Choroid plexus epithelial cell (primary cell): ENCODE measurements at regions not wholly inside any gene's neighbourhood (a gene's known extent, or its start where the extent isn't known, plus 50 kb on each side); places are given as distances from the start of the nearest gene placed in this dataset.
"Not testable (repeated sequence)": the region's sequence is repeated elsewhere in the genome, so short reads cannot be mapped to it uniquely, and the experiment has no call there.

ENCODE experiments used
- DNase-seq: peaks from one replicate; pipeline ENCODE4 v3.0.0-alpha.2; 2010; ENCODE audit warnings: low read depth
- H3K4me3 ChIP-seq: 2 replicates; pipeline ENCODE4 v1.5.1; 2011; ENCODE audit warnings: low read depth, mild to moderate bottlenecking, control low read depth, low read length, moderate library complexity
- TF ChIP-seq, protein P1 (sequence below): conservative IDR thresholded peaks from 2 replicates; pipeline ENCODE4 v1.5.1; 2011; ENCODE audit warnings: low read depth, mild to moderate bottlenecking, control low read depth, inconsistent platforms, low read length, moderate library complexity

DNA sequence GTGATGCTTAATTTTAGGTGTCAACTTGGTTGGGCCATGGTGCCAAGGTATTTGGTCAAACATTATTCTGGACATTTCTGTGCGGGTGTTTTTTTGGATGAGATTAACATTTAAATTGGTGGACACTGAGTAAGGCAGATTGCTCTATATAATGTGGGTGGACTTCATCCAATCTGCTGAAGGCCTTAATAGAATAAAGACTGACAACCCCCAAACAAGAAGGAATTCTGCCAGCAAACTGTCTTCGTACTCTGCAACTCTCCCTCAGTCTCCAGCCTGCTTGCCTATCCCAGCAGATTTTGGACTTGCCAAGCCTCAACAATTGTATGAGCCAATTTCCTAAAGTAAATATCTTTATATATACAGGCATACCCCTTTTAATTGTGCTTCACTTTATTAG lies 850.1 kb downstream of the TBC1D32 start:
- TF ChIP-seq, protein P1, sequence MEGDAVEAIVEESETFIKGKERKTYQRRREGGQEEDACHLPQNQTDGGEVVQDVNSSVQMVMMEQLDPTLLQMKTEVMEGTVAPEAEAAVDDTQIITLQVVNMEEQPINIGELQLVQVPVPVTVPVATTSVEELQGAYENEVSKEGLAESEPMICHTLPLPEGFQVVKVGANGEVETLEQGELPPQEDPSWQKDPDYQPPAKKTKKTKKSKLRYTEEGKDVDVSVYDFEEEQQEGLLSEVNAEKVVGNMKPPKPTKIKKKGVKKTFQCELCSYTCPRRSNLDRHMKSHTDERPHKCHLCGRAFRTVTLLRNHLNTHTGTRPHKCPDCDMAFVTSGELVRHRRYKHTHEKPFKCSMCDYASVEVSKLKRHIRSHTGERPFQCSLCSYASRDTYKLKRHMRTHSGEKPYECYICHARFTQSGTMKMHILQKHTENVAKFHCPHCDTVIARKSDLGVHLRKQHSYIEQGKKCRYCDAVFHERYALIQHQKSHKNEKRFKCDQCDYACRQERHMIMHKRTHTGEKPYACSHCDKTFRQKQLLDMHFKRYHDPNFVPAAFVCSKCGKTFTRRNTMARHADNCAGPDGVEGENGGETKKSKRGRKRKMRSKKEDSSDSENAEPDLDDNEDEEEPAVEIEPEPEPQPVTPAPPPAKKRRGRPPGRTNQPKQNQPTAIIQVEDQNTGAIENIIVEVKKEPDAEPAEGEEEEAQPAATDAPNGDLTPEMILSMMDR = no peak
- no peak for DNase-seq
- H3K4me3 ChIP-seq = no peak overlapping the region

DNA sequence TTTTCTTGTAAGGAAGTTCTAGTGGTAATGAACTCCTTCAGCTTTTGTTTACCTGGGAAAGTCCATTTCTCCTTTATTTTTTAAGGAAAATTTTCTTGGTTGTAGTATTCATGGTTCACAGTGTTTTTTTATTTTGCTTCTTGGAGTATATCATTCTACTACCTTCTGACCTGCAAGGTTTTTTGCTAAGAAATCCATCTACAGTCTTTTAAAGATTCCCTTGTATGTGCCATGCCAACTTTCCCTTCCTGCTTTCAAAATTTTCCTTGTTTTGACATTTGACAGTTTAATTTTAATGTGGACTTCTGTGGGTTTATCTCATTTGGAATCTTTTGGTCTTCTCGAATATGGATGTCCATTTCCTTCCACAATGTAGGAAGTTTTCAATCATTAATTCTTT lies 855.6 kb downstream of the TBC1D32 start:
- H3K4me3 ChIP-seq = no peak overlapping the region
- TF ChIP-seq, protein P1 = no peak
- DNase-seq = no peak

DNA sequence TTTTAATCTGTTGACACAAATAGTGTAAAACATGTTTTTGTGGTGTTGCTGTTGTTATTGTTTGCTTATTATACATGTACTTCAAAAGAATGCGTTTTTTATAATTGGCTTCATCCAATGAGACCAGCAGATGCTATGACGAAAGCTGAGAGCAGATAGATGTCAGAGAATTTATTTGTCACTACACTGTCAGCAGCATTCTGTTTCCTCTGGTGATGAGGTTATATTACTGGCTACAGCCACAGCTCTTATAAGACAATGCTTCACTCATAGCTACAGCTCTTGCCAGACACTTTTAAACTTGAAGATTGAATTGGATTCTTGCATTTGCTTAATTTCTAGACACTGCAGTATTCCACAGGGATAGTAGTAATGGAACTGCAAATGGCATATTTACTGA lies 860.5 kb downstream of the TBC1D32 start:
- no peak overlapping the region for H3K4me3 ChIP-seq
- DNase-seq = no peak
- TF ChIP-seq, protein P1 = no peak

DNA sequence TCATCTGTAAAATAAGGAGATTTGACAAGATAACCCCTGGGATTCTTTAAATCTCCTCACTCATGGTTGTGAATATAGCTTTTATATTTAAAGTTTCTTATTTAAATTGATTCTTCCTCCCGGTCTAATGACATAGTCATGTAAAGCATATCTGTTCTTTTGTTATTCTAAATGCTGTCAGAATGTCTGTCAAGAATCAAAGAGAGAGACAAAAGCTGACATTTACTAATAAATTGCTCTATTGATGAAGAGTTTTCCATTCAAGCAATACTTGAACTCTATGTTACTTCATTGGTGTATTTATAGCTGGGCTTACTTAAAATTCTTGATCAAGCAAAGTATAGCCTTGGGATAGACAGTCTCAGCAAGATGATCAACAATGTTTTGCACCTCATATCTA lies 865.8 kb downstream of the TBC1D32 start:
- TF ChIP-seq, protein P1 = no peak
- no peak for DNase-seq
- H3K4me3 ChIP-seq = no peak overlapping the region

DNA sequence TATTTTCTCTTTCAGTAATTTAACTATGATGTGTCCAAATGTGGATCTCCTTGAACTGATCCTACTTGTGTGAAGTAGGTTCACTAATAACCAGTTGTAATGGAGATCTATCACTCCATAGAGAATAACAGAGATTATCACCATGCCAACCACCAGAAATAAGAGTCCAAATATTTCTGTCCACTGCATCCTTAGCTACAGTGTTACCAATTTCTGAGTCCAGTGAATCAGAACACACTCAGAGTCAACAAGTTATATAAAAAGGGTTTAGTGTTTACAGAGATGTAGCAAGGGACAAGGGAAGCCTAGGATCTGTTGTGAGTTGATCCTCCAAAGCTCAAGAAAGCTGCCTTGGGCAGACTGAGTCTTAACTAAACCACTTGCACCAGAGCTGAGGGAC lies 882.8 kb downstream of the TBC1D32 start:
- TF ChIP-seq, protein P1 = no peak
- no peak overlapping the region for H3K4me3 ChIP-seq
- no peak for DNase-seq

DNA sequence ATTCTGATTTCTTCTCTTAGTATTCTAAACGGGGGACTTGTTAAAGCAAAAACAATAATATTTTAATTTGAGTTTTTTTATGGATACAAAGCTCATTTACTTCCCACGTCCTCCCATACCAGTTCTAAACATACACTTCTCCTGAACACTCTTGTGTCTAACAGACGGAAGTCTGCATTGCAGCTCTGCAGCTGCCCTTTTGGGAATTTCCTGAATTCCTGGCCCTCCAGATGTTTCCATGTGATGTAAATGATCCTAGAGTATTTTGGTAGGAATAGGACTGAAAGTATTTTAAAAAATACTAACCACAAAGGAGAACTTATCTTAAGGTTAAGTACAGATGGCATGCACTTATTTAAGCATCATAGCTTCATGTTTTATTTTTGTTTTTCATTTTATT lies 886.7 kb downstream of the TBC1D32 start:
- H3K4me3 ChIP-seq = no peak overlapping the region
- no peak for DNase-seq
- TF ChIP-seq, protein P1 = no peak

DNA sequence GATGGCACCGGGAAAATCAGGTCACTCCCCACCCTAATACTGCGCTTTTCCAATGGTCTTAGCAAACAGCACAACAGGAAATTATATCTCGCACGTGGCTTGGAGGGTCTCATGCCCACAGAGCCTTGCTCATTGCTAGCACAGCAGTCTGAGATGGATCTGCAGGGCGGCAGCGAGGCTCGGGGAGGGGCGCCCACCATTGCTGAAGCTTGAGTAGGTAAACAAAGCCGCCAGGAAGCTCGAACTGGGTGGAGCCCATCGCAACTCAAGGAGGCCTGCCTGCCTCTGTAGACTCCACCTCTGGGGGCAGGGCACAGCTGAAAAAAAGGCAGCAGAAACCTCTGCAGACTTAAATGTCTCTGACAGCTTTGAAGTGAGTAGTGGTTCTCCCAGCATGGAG lies 901.4 kb downstream of the TBC1D32 start:
- not testable (repeated sequence) for DNase-seq, H3K4me3 ChIP-seq

DNA sequence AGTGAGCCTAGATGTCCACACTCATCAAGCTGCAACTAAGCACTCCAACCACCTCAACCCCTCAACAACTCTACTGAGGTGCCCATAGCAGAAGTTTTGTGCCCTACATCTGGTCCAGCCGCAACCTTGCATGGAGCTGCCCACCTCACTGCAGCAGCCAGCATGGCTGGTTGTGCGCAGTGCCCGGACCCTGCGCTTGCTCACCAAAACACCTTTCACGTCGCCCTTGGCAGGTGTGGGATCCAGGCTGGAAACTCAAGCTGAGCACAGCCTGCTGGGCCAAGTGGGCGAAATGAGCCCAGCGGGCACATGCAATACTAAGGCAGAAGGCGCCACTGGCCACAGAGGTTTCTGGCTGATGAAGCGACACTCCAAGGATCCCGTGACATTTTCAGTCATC lies 902.4 kb downstream of the TBC1D32 start:
- TF ChIP-seq, protein P1 = no peak
- H3K4me3 ChIP-seq = no peak overlapping the region
- no peak for DNase-seq
